Left ventricle myocardium inferior (tissue), 1 donor: ENCODE measurements at regions not wholly inside any gene's neighbourhood (a gene's known extent, or its start where the extent isn't known, plus 50 kb on each side); places are given as distances from the start of the nearest gene placed in this dataset.
"Not testable (repeated sequence)": the region's sequence is repeated elsewhere in the genome, so short reads cannot be mapped to it uniquely, and the experiment has no call there.

ENCODE experiments used
- DNase-seq: peaks from one replicate; pipeline ENCODE4 v3.0.0-alpha.2; 2020
- H3K27ac ChIP-seq: fragments of 200-600 bp; replicated peaks from 2 replicates; pipeline ENCODE4 v1.8.0; 2021
- H3K27me3 ChIP-seq: fragments of 200-600 bp; 2 replicates; pipeline ENCODE4 v1.8.0; 2021; ENCODE audit warnings: low read depth
- H3K36me3 ChIP-seq: fragments of 200-600 bp; 2 replicates; pipeline ENCODE4 v1.8.0; 2021
- H3K4me1 ChIP-seq: fragments of 200-600 bp; 2 replicates; pipeline ENCODE4 v1.8.0; 2021
- H3K4me3 ChIP-seq: fragments of 200-600 bp; 2 replicates; pipeline ENCODE4 v1.8.0; 2021; ENCODE audit warnings: mild to moderate bottlenecking, moderate library complexity
- H3K9me3 ChIP-seq: fragments of 200-600 bp; replicated peaks from 2 replicates; pipeline ENCODE4 v1.8.0; 2021
- CTCF ChIP-seq: fragments of 200-600 bp; IDR thresholded peaks from 2 replicates; pipeline ENCODE4 v1.8.0; 2021; ENCODE audit warnings: antibody characterized with exemption, mild to moderate bottlenecking, borderline replicate concordance
- intact Hi-C: fragments of 100-400 bp; cut with micrococcal nuclease; formaldehyde crosslinking; loops from one replicate; pipeline ENCODE4 v1.11.0; 2022
- donor health status: DM: no; HTN: yes; CAD: no; lungs with severe emphysema.

- no peak for DNase-seq
- Histone ChIP-seq H3K36me3 (no peaks in the 10 kb centered on the region), H3K27me3 (no peaks in the 10 kb centered on the region), H3K9me3 (no peaks in the 10 kb centered on the region), H3K4me1 (no peaks in the 10 kb centered on the region), H3K4me3 (no peak overlapping the region), H3K27ac (no peak overlapping the region)
- TF ChIP-seq CTCF: no peak
- intact Hi-C loops: no loop called here
These were observed 221.1 kb upstream of the DIPK2B start for GRCh38 chrX:45421806-45422205.

GRCh38 chrX:45404206-45404605 is 203.5 kb upstream of the DIPK2B start:
- no peaks in the 10 kb centered on the region for H3K27me3 ChIP-seq
- intact Hi-C loops: no loop called here
- no peaks in the 10 kb centered on the region for H3K9me3 ChIP-seq
- DNase-seq: no peak
- no peaks in the 10 kb centered on the region for H3K4me1 ChIP-seq
- H3K27ac ChIP-seq: no peak overlapping the region
- H3K4me3 ChIP-seq: no peak overlapping the region
- H3K36me3 ChIP-seq: no peaks in the 10 kb centered on the region
- no peak for TF ChIP-seq CTCF

- no peaks in the 10 kb centered on the region for H3K36me3 ChIP-seq
- DNase-seq: no peak
- intact Hi-C loops: no loop called here
- peaks cover 4% of the 10 kb centered on the region for H3K9me3 ChIP-seq
- H3K27ac ChIP-seq: no peak overlapping the region
- TF ChIP-seq CTCF: no peak
- H3K4me3 ChIP-seq: no peak overlapping the region
- H3K27me3 ChIP-seq: no peaks in the 10 kb centered on the region
- H3K4me1 ChIP-seq: no peaks in the 10 kb centered on the region
These were observed 201.2 kb upstream of the DIPK2B start for GRCh38 chrX:45401923-45402322.

- DNase-seq, H3K27me3 ChIP-seq, H3K36me3 ChIP-seq, intact Hi-C loops, H3K27ac ChIP-seq, H3K4me1 ChIP-seq, H3K4me3 ChIP-seq: not testable (repeated sequence)
- H3K9me3 ChIP-seq: peaks cover 12% of the 10 kb centered on the region
These were observed 200.5 kb upstream of the DIPK2B start for GRCh38 chrX:45400951-45401725.

GRCh38 chrX:45400027-45400779 is 199.5 kb upstream of the DIPK2B start:
- Histone ChIP-seq H3K27ac (no peak overlapping the region), H3K27me3 (no peaks in the 10 kb centered on the region), H3K9me3 (peaks cover 21% of the 10 kb centered on the region), H3K4me3 (no peak overlapping the region), H3K4me1 (no peaks in the 10 kb centered on the region), H3K36me3 (no peaks in the 10 kb centered on the region)
- intact Hi-C loops: no loop called here
- no peak for DNase-seq
- no peak for TF ChIP-seq CTCF

- H3K4me3 ChIP-seq: no peak overlapping the region
- no peak for DNase-seq
- no peaks in the 10 kb centered on the region for H3K36me3 ChIP-seq
- no peaks in the 10 kb centered on the region for H3K4me1 ChIP-seq
- H3K9me3 ChIP-seq: peaks cover 13% of the 10 kb centered on the region
- no peak for TF ChIP-seq CTCF
- H3K27me3 ChIP-seq: no peaks in the 10 kb centered on the region
- intact Hi-C loops: no loop called here
- no peak overlapping the region for H3K27ac ChIP-seq
These were observed 185.1 kb upstream of the DIPK2B start for GRCh38 chrX:45385757-45386156.
